Uterus (tissue), 3 donors: ENCODE measurements at regions not wholly inside any gene's neighbourhood (a gene's known extent, or its start where the extent isn't known, plus 50 kb on each side); places are given as distances from the start of the nearest gene placed in this dataset.

ENCODE experiments used
- DNase-seq, 2 donors: peaks; one replicate each; pipeline ENCODE4 v3.0.0-alpha.2; 2019 to 2020
- H3K27ac ChIP-seq, 2 donors: fragments of 200-600 bp; sonication (generic); 1 replicate in 1 of 2; 2 replicates in 1 of 2; pipeline ENCODE4 v1.5.1; 2016 to 2018
- H3K27me3 ChIP-seq, 2 donors: fragments of 200-600 bp; sonication (generic); one replicate each; pipeline ENCODE4 v1.5.1; 2018 to 2019; ENCODE audit warnings: control low read depth in 1 of 2
- H3K36me3 ChIP-seq, 2 donors: fragments of 200-600 bp; sonication (generic); one replicate each; pipeline ENCODE4 v1.5.1; 2019; ENCODE audit warnings: control low read depth in 1 of 2
- H3K4me1 ChIP-seq, 2 donors: fragments of 200-600 bp; sonication (generic); one replicate each; pipeline ENCODE4 v1.5.1; 2018 to 2019; ENCODE audit warnings: control low read depth in 1 of 2
- H3K4me3 ChIP-seq, 2 donors: fragments of 200-600 bp; sonication (generic); 1 replicate in 1 of 2; 2 replicates in 1 of 2; pipeline ENCODE4 v1.5.1; 2018 to 2019; ENCODE audit warnings: mild to moderate bottlenecking in 1 of 2
- H3K9me3 ChIP-seq, 2 donors: fragments of 200-600 bp; sonication (generic); one replicate each; pipeline ENCODE4 v1.5.1; 2019; ENCODE audit warnings: control low read depth in 1 of 2
- CTCF ChIP-seq, 4 experiments: fragments of 200-600 bp in 2 of 4; fragments of 450-650 bp in 2 of 4; sonication (generic) in 2 of 4; IDR thresholded peaks; one replicate each; pipeline ENCODE4 v1.5.1; 2016 to 2019; ENCODE audit warnings: antibody characterized with exemption in 4 of 4, mild to moderate bottlenecking in 2 of 4, moderate library complexity in 1 of 4
- POLR2A ChIP-seq, 2 donors: fragments of 450-650 bp; IDR thresholded peaks; one replicate each; pipeline ENCODE4 v1.6.1; 2016; ENCODE audit warnings: antibody characterized with exemption in 2 of 2, mild to moderate bottlenecking in 1 of 2, moderate library complexity in 1 of 2
- intact Hi-C: fragments of 100-400 bp; cut with DNase I; formaldehyde crosslinking; loops from one replicate; pipeline ENCODE4 v1.15.1; 2023; ENCODE audit warnings: low total_unique reads
- donor health status: DM: yes; HTN: yes; CAD: no.

- TF ChIP-seq CTCF (IDR thresholded peaks at IDR 0.05) (no peak), POLR2A (IDR thresholded peaks at IDR 0.05) (no peak)
- H3K4me3 ChIP-seq = no peak overlapping the region
- H3K27ac ChIP-seq = no peak overlapping the region
- no peaks in the 10 kb centered on the region for H3K4me1 ChIP-seq
- intact Hi-C loops = no loop called here
- H3K9me3 ChIP-seq = no peaks in the 10 kb centered on the region
- no peaks in the 10 kb centered on the region for H3K36me3 ChIP-seq
- DNase-seq = no peak
- no peaks in the 10 kb centered on the region for H3K27me3 ChIP-seq
These were observed 321.5 kb upstream of the TANK start for GRCh38 chr2:160838691-160839090.

GRCh38 chr2:160842286-160842685, 317.9 kb upstream of the TANK start:
- no peak for TF ChIP-seq POLR2A (IDR thresholded peaks at IDR 0.05)
- TF ChIP-seq CTCF (IDR thresholded peaks at IDR 0.05) = no peak
- Histone ChIP-seq H3K27ac (no peak overlapping the region), H3K4me3 (no peak overlapping the region), H3K27me3 (no peaks in the 10 kb centered on the region), H3K4me1 (no peaks in the 10 kb centered on the region), H3K9me3 (peaks cover 0 to 4% of the 10 kb centered on the region in 2 donors), H3K36me3 (no peaks in the 10 kb centered on the region)
- intact Hi-C loops = no loop called here
- no peak for DNase-seq

GRCh38 chr2:160859096-160859495, 301.1 kb upstream of the TANK start:
- Histone ChIP-seq H3K4me1 (no peaks in the 10 kb centered on the region), H3K4me3 (no peak overlapping the region), H3K9me3 (no peaks in the 10 kb centered on the region), H3K36me3 (peaks cover 0 to 3% of the 10 kb centered on the region in 2 donors), H3K27me3 (no peaks in the 10 kb centered on the region), H3K27ac (no peak overlapping the region)
- intact Hi-C loops = no loop called here
- no peak for DNase-seq
- no peak for TF ChIP-seq CTCF (IDR thresholded peaks at IDR 0.05)

- TF ChIP-seq CTCF (IDR thresholded peaks at IDR 0.05) = no peak
- no peak for TF ChIP-seq POLR2A (IDR thresholded peaks at IDR 0.05)
- DNase-seq = no peak
- no peak overlapping the region for H3K27ac ChIP-seq
- H3K4me3 ChIP-seq = no peak overlapping the region
- H3K9me3 ChIP-seq = no peaks in the 10 kb centered on the region
- peaks cover 0 to 3% of the 10 kb centered on the region in 2 donors for H3K36me3 ChIP-seq
- H3K27me3 ChIP-seq = no peaks in the 10 kb centered on the region
- H3K4me1 ChIP-seq = no peaks in the 10 kb centered on the region
- intact Hi-C loops = no loop called here
These were observed 298.0 kb upstream of the TANK start for GRCh38 chr2:160862226-160862625.

- DNase-seq = no peak
- no peaks in the 10 kb centered on the region for H3K36me3 ChIP-seq
- no peaks in the 10 kb centered on the region for H3K4me1 ChIP-seq
- H3K27me3 ChIP-seq = no peaks in the 10 kb centered on the region
- H3K9me3 ChIP-seq = no peaks in the 10 kb centered on the region
- TF ChIP-seq POLR2A (IDR thresholded peaks at IDR 0.05) (no peak), CTCF (IDR thresholded peaks at IDR 0.05) (no peak)
- intact Hi-C loops = no loop called here
- no peak overlapping the region for H3K4me3 ChIP-seq
- peak overlapping the region; percentile 38 to 49 for H3K27ac ChIP-seq
These were observed 291.3 kb upstream of the TANK start for GRCh38 chr2:160868891-160869290.
